ENCODE measurements at regions not wholly inside any gene's neighbourhood (a gene's known extent, or its start where the extent isn't known, plus 50 kb on each side); places are given as distances from the start of the nearest gene placed in this dataset.

GRCh38 chr16:73122604-73123391 lies 74.9 kb upstream of the ZFHX3 start:
- FAIRE-seq, result no peak
- no peaks in the 10 kb centered on the region for H3K79me2 ChIP-seq (ENCODE audit: insufficient read depth, low read length)
- no peak overlapping the region for H2AFZ ChIP-seq (ENCODE audit: low read length)
- in situ Hi-C loops (cut with HindIII; ENCODE audit: extremely low pct_ligation_motif_present, low pct_unique_long_range_greater_than_20kb) (no loop called here), intact Hi-C loops (cut with micrococcal nuclease; ENCODE audit: unreplicated experiment) (no loop called here)
- no peak overlapping the region for H3K4me2 ChIP-seq (ENCODE audit: low read depth, low read length)
- H4K20me1 ChIP-seq (ENCODE audit: insufficient read depth, low read length), result no peaks in the 10 kb centered on the region
- no peak overlapping the region; a peak in 1 of 6 replicates for H3K4me3 ChIP-seq (replicated peaks in 1 of 3; ENCODE audit: insufficient read depth in 1 of 3, low read depth in 2 of 3, low read length in 3 of 3)
- H3K27me3 ChIP-seq (ENCODE audit: control insufficient read depth in 1 of 2, insufficient read depth in 2 of 2, low read length in 2 of 2), result no peaks in the 10 kb centered on the region; a peak in 1 of 5 replicates
- ChIA-PET POLR2A (no interaction called here), CTCF (ENCODE audit: low intra/inter-chr PET ratio, low total read pairs) (no interaction called here)
- no peak for ATAC-seq
- no TSS peak for BruUV-seq (replicated peaks)
- H3K9ac ChIP-seq (ENCODE audit: insufficient read depth, low read depth, low read length), result no peak overlapping the region
- no peaks in the 10 kb centered on the region for H3K36me3 ChIP-seq (replicated peaks in 1 of 2; ENCODE audit: control insufficient read depth in 1 of 2, insufficient read depth in 2 of 2, low read length in 2 of 2)
- no peaks in the 10 kb centered on the region for H3K9me3 ChIP-seq (ENCODE audit: low read length)
- no peak overlapping the region for H3K27ac ChIP-seq (ENCODE audit: extremely low read length, insufficient read depth, low read length)
- WGBS (ENCODE audit: low lambda C conversion rate), result 37% methylated on average over 10 of the region's 10 CpGs
- H3K4me1 ChIP-seq (ENCODE audit: insufficient read depth, low read length), result peaks cover 14% of the 10 kb centered on the region
- no peak for DNase-seq (ENCODE audit: low spot score)
- TF ChIP-seq ZNF512 (CRISPR knock-in tag; IDR thresholded peaks at IDR 0.05) (no peak), ZNF414 (CRISPR knock-in tag; IDR thresholded peaks at IDR 0.05) (no peak), NONO (IDR thresholded peaks at IDR 0.05) (no peak), NONO (CRISPR knock-in tag; conservative IDR thresholded peaks at IDR 0.05) (no peak), HDAC2 (CRISPR knock-in tag; IDR thresholded peaks at IDR 0.05) (no peak), MTF1 (CRISPR knock-in tag; IDR thresholded peaks at IDR 0.05) (no peak), NAIF1 (CRISPR knock-in tag; IDR thresholded peaks at IDR 0.05; ENCODE audit: borderline replicate concordance) (no peak), ATM (IDR thresholded peaks at IDR 0.05; ENCODE audit: borderline replicate concordance) (no peak), HNF4A (CRISPR knock-in tag; IDR thresholded peaks at IDR 0.05) (no peak), ZNF713 (CRISPR knock-in tag; IDR thresholded peaks at IDR 0.05) (no peak), PAXIP1 (CRISPR knock-in tag; conservative IDR thresholded peaks at IDR 0.05) (no peak), DPF2 (CRISPR knock-in tag; IDR thresholded peaks at IDR 0.05; ENCODE audit: borderline replicate concordance, low read depth) (no peak), RXRB (CRISPR knock-in tag; IDR thresholded peaks at IDR 0.05; ENCODE audit: borderline replicate concordance) (no peak), SOX6 (IDR thresholded peaks at IDR 0.05) (no peak), SOX6 (CRISPR knock-in tag; IDR thresholded peaks at IDR 0.05) (no peak)

Measured in HepG2 (cell line).